COLO829 (cell line): ENCODE measurements at regions not wholly inside any gene's neighbourhood (a gene's known extent, or its start where the extent isn't known, plus 50 kb on each side); places are given as distances from the start of the nearest gene placed in this dataset.

ENCODE experiments used
- DNase-seq: peaks from one replicate; pipeline ENCODE4 v3.0.0; 2012; ENCODE audit warnings: low spot score

DNA sequence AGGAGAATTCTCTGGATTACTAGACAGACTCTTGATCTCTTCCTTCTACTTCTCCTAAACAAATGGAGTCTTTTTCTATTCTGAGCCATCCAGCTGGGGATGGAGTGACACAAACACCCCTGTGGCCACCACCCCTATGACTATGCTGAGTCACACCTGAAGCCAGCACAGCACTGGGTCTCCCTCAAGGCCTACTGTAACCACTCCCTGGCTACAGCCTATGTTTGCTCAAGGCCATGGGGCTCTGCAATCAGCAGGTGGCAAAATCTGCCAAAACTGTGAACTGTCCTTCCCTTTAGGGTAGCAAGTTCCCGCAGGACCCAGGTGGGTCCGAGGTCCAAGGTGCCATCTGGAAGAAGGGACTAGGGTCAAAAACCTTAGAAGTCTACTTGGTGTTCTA, 132.3 kb downstream of the TINAG start:
- no peak for DNase-seq

GRCh38 chr6:54441020-54441419, 132.8 kb downstream of the TINAG start:
- DNase-seq = no peak

GRCh38 chr6:54441687-54442248, 133.5 kb downstream of the TINAG start:
- no peak for DNase-seq

- DNase-seq = no peak
These were observed 137.0 kb downstream of the TINAG start for GRCh38 chr6:54445207-54445606.

DNA sequence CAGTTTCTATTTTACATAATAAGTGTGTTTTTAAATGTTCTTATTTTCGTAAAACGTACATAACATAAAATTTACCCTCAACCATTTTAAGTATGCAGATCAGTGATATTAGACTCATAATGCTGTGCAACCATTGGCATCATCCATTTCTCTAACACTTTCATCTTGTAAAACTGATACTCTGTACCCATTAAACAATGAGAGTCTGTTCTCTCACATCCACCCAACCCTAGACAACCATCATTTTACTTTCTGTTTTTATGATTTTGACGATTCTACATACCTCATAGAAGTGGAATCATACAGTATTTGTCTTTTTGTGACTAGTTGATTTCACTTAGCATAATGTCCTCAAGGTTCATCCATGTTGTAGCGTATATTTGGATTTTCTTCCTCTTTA, 140.4 kb downstream of the TINAG start:
- no peak for DNase-seq

- DNase-seq = no peak
These were observed 143.3 kb downstream of the TINAG start for GRCh38 chr6:54451516-54451915.

DNA sequence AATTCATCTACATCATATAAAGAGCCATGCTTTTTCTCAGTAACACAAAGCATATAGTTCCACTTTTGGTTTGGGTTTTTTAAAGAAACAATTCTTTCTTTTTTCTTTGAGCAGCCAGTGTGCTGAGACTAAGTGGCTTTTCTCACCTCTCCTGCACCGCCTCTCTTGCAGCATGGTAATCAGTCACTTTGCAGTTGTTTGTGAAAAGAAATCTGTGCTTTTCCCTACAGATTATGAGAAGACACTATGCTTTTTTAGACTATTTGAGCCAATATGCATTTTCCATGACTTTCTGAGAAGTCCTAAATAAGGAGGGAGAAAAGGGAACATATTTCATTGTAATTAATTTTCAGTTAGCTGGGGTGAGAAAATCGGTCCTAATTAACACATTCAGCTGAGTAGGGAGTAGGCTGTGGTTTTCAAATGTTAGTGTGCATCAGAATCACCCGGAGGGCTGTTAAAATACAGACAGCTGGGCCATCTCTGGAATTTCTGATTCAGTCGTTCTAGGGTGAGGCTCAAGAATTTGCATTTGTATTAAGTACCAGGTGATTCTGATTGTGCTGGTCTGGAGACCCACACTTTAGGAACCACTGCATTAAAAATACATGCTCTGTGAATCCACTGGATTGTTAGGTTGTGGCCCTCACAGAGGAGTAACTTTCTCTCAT, 155.2 kb downstream of the TINAG start:
- DNase-seq = no peak

DNA sequence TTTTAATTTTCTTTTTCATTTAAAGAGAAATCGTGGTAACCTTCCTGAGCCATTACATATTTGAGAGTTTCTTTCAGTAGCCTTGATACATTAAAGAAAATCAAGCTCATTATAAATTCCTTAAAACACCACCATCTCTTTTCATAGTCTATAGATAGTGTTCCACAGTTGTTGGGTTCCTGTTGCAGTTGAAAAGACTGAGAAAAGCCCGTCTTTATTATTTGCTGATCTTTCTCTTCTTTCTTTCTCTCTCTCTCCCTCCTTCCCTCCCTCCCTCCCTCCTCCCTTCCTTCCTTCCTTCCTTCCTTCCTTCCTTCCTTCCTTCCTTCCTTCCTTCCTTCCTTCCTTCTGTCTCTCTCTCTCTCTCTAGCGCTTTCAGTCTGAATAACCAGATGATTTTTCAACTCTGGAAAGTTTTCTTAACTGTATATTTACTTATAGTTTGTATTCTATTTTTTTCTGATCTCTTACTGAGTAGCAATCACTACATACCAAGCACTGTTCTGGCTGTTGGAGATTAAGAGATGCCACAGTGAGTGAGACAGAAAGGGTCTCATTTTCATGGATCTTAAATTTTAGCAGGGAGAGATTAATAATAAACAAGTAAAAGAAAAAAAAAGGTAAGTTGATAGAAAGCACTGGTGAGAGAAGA, 157.5 kb downstream of the TINAG start:
- DNase-seq = no peak

- no peak for DNase-seq
These were observed 159.1 kb downstream of the TINAG start for GRCh38 chr6:54467384-54467783.

- DNase-seq = no peak
These were observed 165.1 kb downstream of the TINAG start for GRCh38 chr6:54473328-54473727.

DNA sequence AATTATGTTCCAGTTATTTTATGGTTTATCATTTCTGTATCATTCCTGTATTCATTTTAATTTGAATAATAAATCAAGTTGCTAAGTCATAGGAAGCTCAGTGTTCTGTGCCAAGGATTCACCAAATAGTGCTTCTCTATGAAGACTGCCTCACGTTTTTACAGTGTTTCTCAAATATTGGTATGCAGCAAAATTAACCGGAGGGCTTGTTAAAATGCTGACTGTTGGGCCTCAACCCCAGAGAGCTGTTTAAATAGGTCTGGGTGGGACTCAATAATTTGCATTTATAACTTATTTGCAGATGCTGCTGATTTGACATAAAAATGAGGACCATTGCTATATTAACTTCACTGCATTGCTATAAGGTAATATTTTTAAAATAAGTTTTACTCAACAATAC, 166.7 kb downstream of the TINAG start:
- DNase-seq = no peak

DNA sequence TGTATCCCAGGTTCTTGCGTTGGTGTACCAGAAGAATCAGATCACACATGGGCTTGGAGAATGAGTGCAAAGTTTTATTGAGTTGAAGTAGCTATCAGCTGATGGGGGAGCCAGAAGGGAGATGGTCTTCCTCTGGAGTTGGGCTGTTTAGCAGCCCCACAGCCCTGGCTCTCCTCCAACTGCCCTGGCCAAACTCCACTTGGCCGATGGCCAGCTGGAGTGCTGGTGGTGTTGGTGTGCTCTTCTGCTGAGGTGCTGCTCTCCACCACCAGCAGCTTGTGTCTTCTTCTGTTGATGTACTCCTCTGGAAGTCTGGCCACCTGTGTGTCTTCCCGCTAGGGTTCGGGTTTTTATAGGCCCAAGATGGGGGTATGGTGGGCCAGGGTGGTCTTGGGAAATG, 172.8 kb downstream of the TINAG start:
- no peak for DNase-seq

GRCh38 chr6:54491431-54491830, 183.2 kb downstream of the TINAG start:
- no peak for DNase-seq

- peak; percentile 7 for DNase-seq
These were observed 184.9 kb downstream of the TINAG start for GRCh38 chr6:54493138-54493537.

DNA sequence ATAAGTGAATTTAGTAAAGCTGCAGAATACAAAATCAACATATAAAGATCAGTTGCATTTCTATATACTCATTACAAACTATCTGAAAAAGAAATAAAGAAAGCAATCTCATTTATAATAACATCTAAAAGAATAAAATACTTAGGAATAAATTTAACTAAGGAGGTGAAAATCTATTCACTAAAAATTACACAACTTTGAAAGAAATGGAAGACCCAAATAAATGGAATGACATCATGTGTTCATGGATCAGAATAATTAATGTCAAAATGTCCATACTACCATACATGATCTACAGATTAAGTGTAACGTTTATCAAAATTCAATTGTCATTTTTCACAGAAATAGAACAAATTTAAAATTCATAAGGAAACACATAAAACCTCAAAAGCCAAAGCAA, 194.9 kb downstream of the TINAG start:
- DNase-seq = no peak

- DNase-seq = no peak
These were observed 206.8 kb downstream of the TINAG start for GRCh38 chr6:54515013-54515412.

- DNase-seq = no peak
These were observed 207.5 kb downstream of the TINAG start for GRCh38 chr6:54515713-54516112.

GRCh38 chr6:54516321-54516720, 208.1 kb downstream of the TINAG start:
- DNase-seq = no peak

DNA sequence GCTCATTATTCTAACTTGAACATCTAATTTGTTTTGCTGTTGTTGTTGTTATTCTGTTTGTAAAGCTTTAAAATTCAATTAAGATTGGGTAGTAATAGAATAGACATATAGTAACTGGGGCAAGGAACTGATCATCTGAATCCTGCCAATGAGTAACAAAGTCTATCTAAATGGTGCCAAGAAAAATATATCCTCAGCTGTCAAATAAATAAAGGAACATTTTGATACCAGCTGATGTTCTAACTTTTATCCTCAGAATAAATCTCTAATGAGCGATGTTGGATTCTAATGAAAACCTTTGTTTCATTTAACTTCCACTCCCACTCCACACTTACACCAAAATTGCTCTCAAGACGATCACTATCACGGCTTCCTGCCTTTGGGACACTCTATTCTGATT, 210.9 kb downstream of the TINAG start:
- DNase-seq = no peak

DNA sequence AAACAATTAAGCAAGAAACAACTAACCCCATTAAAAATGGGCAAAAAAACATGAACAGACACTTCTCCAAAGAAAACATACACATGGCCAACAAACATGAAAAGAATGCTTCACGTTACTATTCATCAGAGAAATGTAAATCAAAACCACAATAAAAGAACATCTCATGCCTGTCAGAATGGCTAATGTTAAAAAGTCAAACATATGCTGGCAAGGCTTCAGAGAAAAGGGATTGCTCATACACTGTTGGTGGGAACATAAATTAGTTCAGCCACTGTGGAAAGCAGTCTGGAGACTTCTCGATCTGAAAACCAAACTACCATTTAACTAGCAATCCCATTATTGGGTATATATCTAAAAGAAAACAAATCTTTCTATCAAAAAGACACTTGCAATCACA, 217.5 kb downstream of the TINAG start:
- DNase-seq = no peak

DNA sequence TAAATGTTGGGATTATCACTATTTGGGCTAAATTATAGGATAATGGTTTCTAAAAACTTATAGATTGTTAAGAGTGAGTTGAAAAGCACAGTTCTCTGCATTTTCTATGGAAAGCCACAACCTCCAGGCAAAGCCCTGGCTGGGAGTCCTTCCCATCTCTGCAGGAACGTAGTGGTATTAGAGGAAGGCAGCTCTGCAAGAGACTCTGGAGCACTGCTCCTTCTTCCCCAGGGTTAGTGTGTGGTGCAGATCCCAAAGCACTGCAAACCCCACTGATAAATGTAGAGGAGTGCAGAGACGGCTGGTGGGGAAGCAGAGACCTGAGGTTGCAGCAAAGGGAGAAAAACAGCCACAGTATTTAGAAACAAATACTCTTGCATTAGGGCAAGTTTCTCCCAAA, 225.3 kb downstream of the TINAG start:
- no peak for DNase-seq

DNA sequence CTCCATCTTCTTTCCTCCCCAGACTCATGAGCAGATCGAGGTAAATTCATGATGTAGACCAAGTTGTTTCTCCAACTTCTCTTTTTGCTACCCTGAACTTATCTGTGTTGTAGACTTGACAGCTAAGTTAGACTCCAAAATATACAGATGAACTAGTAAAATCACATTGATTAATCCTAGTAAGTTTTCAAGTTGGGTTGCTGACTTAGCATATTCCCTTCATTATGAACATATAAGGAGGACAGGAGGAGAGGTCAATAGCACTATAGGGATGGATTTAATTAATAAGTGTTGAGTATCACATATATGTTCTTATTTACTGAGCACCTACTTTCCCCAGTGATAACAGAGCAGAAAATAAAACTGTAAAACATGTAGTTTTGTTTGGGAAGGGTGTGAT, 227.3 kb downstream of the TINAG start:
- DNase-seq = no peak

DNA sequence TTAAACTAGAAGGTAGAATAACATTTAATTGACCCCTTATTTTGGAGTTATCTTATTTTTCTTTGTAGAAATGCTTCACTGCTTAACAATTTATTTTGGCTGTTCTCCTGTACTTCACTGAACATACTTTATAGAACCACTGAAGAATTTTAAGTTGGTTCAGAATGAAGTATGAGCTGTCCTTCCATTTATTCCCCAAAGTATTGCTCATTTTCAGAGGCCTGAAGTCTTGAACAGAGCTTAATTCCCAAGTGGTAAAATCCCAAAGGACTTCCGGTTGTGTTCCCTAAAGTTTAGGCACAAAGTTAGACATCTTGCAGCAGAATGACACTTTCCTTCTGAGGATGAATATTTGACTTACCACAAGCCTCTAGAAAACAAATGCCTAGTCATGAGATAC, 233.3 kb downstream of the TINAG start:
- no peak for DNase-seq

GRCh38 chr6:54559136-54559535, 250.9 kb downstream of the TINAG start:
- DNase-seq = no peak
